OCI-LY1 (cell line): ENCODE measurements at regions not wholly inside any gene's neighbourhood (a gene's known extent, or its start where the extent isn't known, plus 50 kb on each side); places are given as distances from the start of the nearest gene placed in this dataset.

Source experiments
- H2AFZ ChIP-seq: fragments of 200-600 bp; sonication (generic), shearing (Covaris generic); 2 replicates; pipeline ENCODE4 v1.6.0; 2014; ENCODE audit warnings: antibody characterized with exemption, mild to moderate bottlenecking, low read length
- H3F3A ChIP-seq: fragments of 200-600 bp; sonication (generic), shearing (Covaris generic); 2 replicates; pipeline ENCODE4 v1.6.0; 2014; ENCODE audit warnings: mild to moderate bottlenecking, antibody characterized with exemption, low read length, moderate library complexity; ENCODE audit not compliant: insufficient read depth
- H3K27ac ChIP-seq: fragments of 200-600 bp; sonication (generic); 2 replicates; pipeline ENCODE4 v1.5.1; 2014; ENCODE audit warnings: low read length, mixed run types, mild to moderate bottlenecking, low read depth; ENCODE audit not compliant: poor library complexity, severe bottlenecking
- H3K27me3 ChIP-seq: fragments of 200-600 bp; sonication (generic); 2 replicates; pipeline ENCODE4 v1.6.0; 2014; ENCODE audit warnings: antibody characterized with exemption, mild to moderate bottlenecking, low read length, moderate library complexity; ENCODE audit not compliant: insufficient read depth
- H3K36me3 ChIP-seq: fragments of 200-600 bp; sonication (generic); 2 replicates; pipeline ENCODE4 v1.6.1; 2014; ENCODE audit warnings: mild to moderate bottlenecking, antibody characterized with exemption, low read length, moderate library complexity, mixed read lengths; ENCODE audit not compliant: insufficient read depth
- H3K4me1 ChIP-seq: fragments of 200-600 bp; sonication (generic); 2 replicates; pipeline ENCODE4 v1.5.1; 2014; ENCODE audit warnings: mild to moderate bottlenecking, low read length, moderate library complexity; ENCODE audit not compliant: insufficient read depth, severe bottlenecking
- H3K4me2 ChIP-seq: fragments of 200-600 bp; sonication (generic), shearing (Covaris generic); 2 replicates; pipeline ENCODE4 v1.6.1; 2014; ENCODE audit warnings: low read length
- H3K4me3 ChIP-seq: fragments of 200-600 bp; sonication (generic); 2 replicates; pipeline ENCODE4 v1.5.1; 2014; ENCODE audit warnings: low read length, low read depth, mild to moderate bottlenecking, mixed read lengths; ENCODE audit not compliant: poor library complexity, severe bottlenecking
- H3K79me2 ChIP-seq: fragments of 200-600 bp; shearing (Covaris generic); 2 replicates; pipeline ENCODE4 v1.6.1; 2016; ENCODE audit warnings: mixed run types, low read length, mixed read lengths; ENCODE audit not compliant: insufficient read depth
- H3K9ac ChIP-seq: fragments of 200-600 bp; sonication (generic), shearing (Covaris generic); 2 replicates; pipeline ENCODE4 v1.6.1; 2014; ENCODE audit warnings: mild to moderate bottlenecking, low read length, mixed read lengths
- H3K9me2 ChIP-seq: fragments of 200-600 bp; sonication (generic), shearing (Covaris generic); 2 replicates; pipeline ENCODE4 v1.6.1; 2014; ENCODE audit warnings: low read depth, mild to moderate bottlenecking, low read length, mixed read lengths
- H3K9me3 ChIP-seq: fragments of 200-600 bp; shearing (Covaris generic); 2 replicates; pipeline ENCODE4 v1.6.1; 2014; ENCODE audit warnings: low read length, mixed read lengths
- H4K20me1 ChIP-seq: fragments of 200-600 bp; sonication (generic), shearing (Covaris generic); 2 replicates; pipeline ENCODE4 v1.6.0; 2016; ENCODE audit warnings: mild to moderate bottlenecking, low read length; ENCODE audit not compliant: insufficient read depth
- CTCF ChIP-seq: fragments of 200-600 bp; sonication (generic), shearing (Covaris generic); IDR thresholded peaks from 2 replicates; pipeline ENCODE4 v1.5.1; 2017; ENCODE audit warnings: mild to moderate bottlenecking, antibody characterized with exemption, low read length, moderate library complexity, mixed read lengths
- EZH2 ChIP-seq: fragments of 200-600 bp; sonication (generic), shearing (Covaris generic); IDR thresholded peaks from 2 replicates; pipeline ENCODE4 v1.8.0; 2017; ENCODE audit warnings: borderline replicate concordance, mixed run types, mild to moderate bottlenecking, antibody characterized with exemption, low read length, moderate library complexity, mixed read lengths

- H3K79me2 ChIP-seq = no peaks in the 10 kb centered on the region
- no peak overlapping the region for H3K4me3 ChIP-seq
- no peak overlapping the region for H3K27ac ChIP-seq
- H4K20me1 ChIP-seq = no peaks in the 10 kb centered on the region
- no peaks in the 10 kb centered on the region for H3K4me1 ChIP-seq
- no peaks in the 10 kb centered on the region for H3F3A ChIP-seq
- TF ChIP-seq CTCF (no peak), EZH2 (no peak)
- no peaks in the 10 kb centered on the region for H3K27me3 ChIP-seq
- H2AFZ ChIP-seq = no peak overlapping the region
- H3K4me2 ChIP-seq = no peak overlapping the region
- no peaks in the 10 kb centered on the region for H3K36me3 ChIP-seq
- no peak overlapping the region for H3K9ac ChIP-seq
- H3K9me2 ChIP-seq = no peaks in the 10 kb centered on the region
- H3K9me3 ChIP-seq = no peaks in the 10 kb centered on the region
These were observed 122.0 kb downstream of the SEC16B start for GRCh38 chr1:177847843-177848242.

- no peaks in the 10 kb centered on the region for H3K79me2 ChIP-seq
- H3K9ac ChIP-seq = no peak overlapping the region
- H3K9me3 ChIP-seq = no peaks in the 10 kb centered on the region
- H3F3A ChIP-seq = no peaks in the 10 kb centered on the region
- no peaks in the 10 kb centered on the region for H3K9me2 ChIP-seq
- H2AFZ ChIP-seq = no peak overlapping the region
- no peaks in the 10 kb centered on the region for H3K36me3 ChIP-seq
- no peak overlapping the region for H3K27ac ChIP-seq
- H4K20me1 ChIP-seq = no peaks in the 10 kb centered on the region
- H3K27me3 ChIP-seq = no peaks in the 10 kb centered on the region
- TF ChIP-seq EZH2 (no peak), CTCF (no peak)
- H3K4me1 ChIP-seq = no peaks in the 10 kb centered on the region
- H3K4me2 ChIP-seq = no peak overlapping the region
- no peak overlapping the region for H3K4me3 ChIP-seq
These were observed 130.9 kb downstream of the SEC16B start for GRCh38 chr1:177838907-177839485.

- Histone ChIP-seq H3K4me1 (no peaks in the 10 kb centered on the region), H3F3A (no peaks in the 10 kb centered on the region), H3K27ac (no peak overlapping the region), H3K9me3 (no peaks in the 10 kb centered on the region), H3K36me3 (no peaks in the 10 kb centered on the region), H3K27me3 (no peaks in the 10 kb centered on the region), H3K79me2 (no peaks in the 10 kb centered on the region), H3K4me3 (no peak overlapping the region), H3K4me2 (no peak overlapping the region), H3K9ac (no peak overlapping the region), H2AFZ (no peak overlapping the region), H4K20me1 (no peaks in the 10 kb centered on the region), H3K9me2 (no peaks in the 10 kb centered on the region)
- TF ChIP-seq CTCF = no peak
- no peak for TF ChIP-seq EZH2
These were observed 136.2 kb downstream of the SEC16B start for GRCh38 chr1:177833631-177834030.
